HepG2 (cell line): ENCODE measurements at regions not wholly inside any gene's neighbourhood (a gene's known extent, or its start where the extent isn't known, plus 50 kb on each side); places are given as distances from the start of the nearest gene placed in this dataset.

Experiments
- CTCF ChIP-seq: sonication (generic); formaldehyde crosslinking; IDR thresholded peaks from 2 replicates; pipeline ENCODE4 v1.5.0; 2020; ENCODE audit warnings: mild to moderate bottlenecking, missing genetic modification reagents, moderate library complexity
- ESRRA ChIP-seq: sonication (generic); formaldehyde crosslinking; IDR thresholded peaks from 2 replicates; pipeline ENCODE4 v1.5.1; 2020; ENCODE audit warnings: mild to moderate bottlenecking, low read depth, missing genetic modification reagents
- ETS1 ChIP-seq: sonication (generic); formaldehyde crosslinking; IDR thresholded peaks from 2 replicates; pipeline ENCODE4 v1.4.0; 2020; ENCODE audit warnings: missing genetic modification reagents
- FOXP1 ChIP-seq, 2 experiments: fragments of 450-650 bp in 1 of 2; IDR thresholded peaks; 2 replicates each; pipeline ENCODE4 v1.6.1; 2017 to 2018; ENCODE audit warnings: antibody characterized with exemption in 1 of 2
- HMGA1 ChIP-seq: sonication (generic); formaldehyde crosslinking; conservative IDR thresholded peaks from 2 replicates; pipeline ENCODE4 v1.4.0; 2020; ENCODE audit warnings: missing genetic modification reagents
- MXI1 ChIP-seq: IDR thresholded peaks from 3 replicates; pipeline ENCODE4 v1.6.1; 2012; ENCODE audit warnings: low read depth, low read length, inconsistent platforms, borderline replicate concordance
- POLR2A ChIP-seq, 2 experiments: IDR thresholded peaks; 2 replicates each; pipeline ENCODE4 v1.6.1; 2011; ENCODE audit warnings: low read depth in 2 of 2, low read length in 2 of 2, mild to moderate bottlenecking in 1 of 2, moderate library complexity in 1 of 2; ENCODE audit not compliant: insufficient read depth in 1 of 2
- SNAI1 ChIP-seq: sonication (generic); formaldehyde crosslinking; IDR thresholded peaks from 2 replicates; pipeline ENCODE4 v1.5.0; 2020; ENCODE audit warnings: mild to moderate bottlenecking, missing genetic modification reagents, borderline replicate concordance
- TEAD2 ChIP-seq: sonication (generic); formaldehyde crosslinking; IDR thresholded peaks from 2 replicates; pipeline ENCODE4 v1.9.0; 2021; ENCODE audit warnings: missing genetic modification reagents
- ZNF264 ChIP-seq: sonication (generic); formaldehyde crosslinking; IDR thresholded peaks from 2 replicates; pipeline ENCODE4 v1.4.0; 2020; ENCODE audit warnings: missing genetic modification reagents

GRCh38 chr16:50999181-50999580 is 151.9 kb downstream of the SALL1 start:
- TF ChIP-seq ZNF264 = no peak
- no peak for TF ChIP-seq SNAI1 (CRISPR knock-in tag)
- TF ChIP-seq CTCF (CRISPR knock-in tag) = no peak
- no peak for TF ChIP-seq HMGA1 (CRISPR knock-in tag)
- no peak for TF ChIP-seq POLR2A (IDR thresholded peaks at IDR 0.05; ENCODE audit: insufficient read depth in 1 of 2, low read depth in 2 of 2, low read length in 2 of 2)
- no peak for TF ChIP-seq MXI1
- TF ChIP-seq ESRRA (CRISPR knock-in tag) = no peak
- no peak for TF ChIP-seq TEAD2 (CRISPR knock-in tag)
- no peak for TF ChIP-seq ETS1 (CRISPR knock-in tag)
- no peak for TF ChIP-seq FOXP1 (IDR thresholded peaks at IDR 0.05)
- TF ChIP-seq FOXP1 (CRISPR knock-in tag; IDR thresholded peaks at IDR 0.05) = no peak
